ENCODE measurements at regions not wholly inside any gene's neighbourhood (a gene's known extent, or its start where the extent isn't known, plus 50 kb on each side); places are given as distances from the start of the nearest gene placed in this dataset.

DNA sequence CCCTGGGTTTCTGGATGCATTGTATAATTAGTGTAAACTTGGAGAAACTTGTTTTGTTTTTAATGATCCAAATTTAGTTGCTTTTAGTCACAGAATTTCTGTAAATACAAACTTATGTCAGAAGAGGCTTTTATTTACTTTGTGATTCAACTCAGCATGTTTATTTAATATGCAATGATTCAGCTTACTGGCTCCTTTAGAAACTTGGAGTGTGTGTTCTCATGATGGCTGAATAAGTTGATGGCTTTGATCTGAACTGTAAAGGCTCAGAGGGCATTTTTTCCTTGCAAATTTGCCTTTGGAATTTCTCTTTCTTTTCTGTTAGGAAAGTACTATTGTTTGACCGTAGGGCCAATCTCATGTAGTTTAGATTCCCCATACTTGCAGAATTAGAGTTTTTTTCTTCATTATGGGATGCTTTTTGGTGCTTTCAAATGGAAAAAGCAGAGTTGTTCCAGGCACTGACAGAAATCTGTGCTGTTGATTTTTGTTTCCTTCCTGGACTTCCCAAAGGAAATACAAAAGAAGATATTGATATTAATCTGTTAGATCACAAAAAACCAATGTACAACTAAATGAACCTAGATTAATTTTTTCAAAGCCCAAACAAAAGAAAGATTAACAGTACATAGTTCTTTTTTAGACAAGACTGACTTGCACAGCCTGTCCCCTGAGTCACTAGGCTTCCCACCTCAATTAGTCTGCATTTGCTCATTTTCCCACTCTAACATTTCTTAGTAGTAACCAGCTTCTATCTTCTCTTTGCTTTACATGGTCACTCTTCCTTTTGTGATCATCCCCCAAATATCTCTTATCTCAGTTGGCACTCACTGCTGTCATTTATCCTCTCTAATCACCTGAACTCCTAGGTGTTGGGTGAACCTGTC, 96.8 kb upstream of the AGR3 start:
- no CpG with 5 or more reads among the region's 1 CpG for WGBS (ENCODE audit: insufficient coverage)
- Histone ChIP-seq H3K4me1 (ENCODE audit: control extremely low read depth in 1 of 4, control insufficient read depth in 4 of 4, insufficient read depth in 4 of 4, low read length in 3 of 4) (peaks cover 0 to 18% (median 4%) of the 10 kb centered on the region in 4 experiments), H3K36me3 (ENCODE audit: control insufficient read depth in 4 of 4, insufficient read depth in 4 of 4, low read length in 3 of 4) (no peaks in the 10 kb centered on the region), H3K27me3 (replicated peaks in 2 of 5; ENCODE audit: control insufficient read depth in 4 of 5, insufficient read depth in 5 of 5, low read length in 4 of 5) (peaks cover 0 to 2% (median 0%) of the 10 kb centered on the region in 5 experiments), H3K9me3 (ENCODE audit: control extremely low read depth in 1 of 5, control insufficient read depth in 4 of 5, insufficient read depth in 2 of 5, low read depth in 1 of 5, low read length in 4 of 5) (no peaks in the 10 kb centered on the region), H3K4me3 (ENCODE audit: control insufficient read depth in 1 of 7, extremely low read depth in 1 of 7, insufficient read depth in 4 of 7, low read depth in 2 of 7, low read length in 6 of 7) (no peak overlapping the region), H3K27ac (ENCODE audit: insufficient read depth in 1 of 2, low read depth in 1 of 2, low read length in 2 of 2, poor library complexity in 1 of 2, severe bottlenecking in 2 of 2) (no peak overlapping the region)
- ChIA-PET CTCF (interaction anchor here (0.6 to 2.2 kb wide), 5 partner anchors 53 to 669 kb away, joined by 3 to 10 read pairs (median 4); no protein-coding TSS in a partner anchor), POLR2A (no interaction called here)
- no peak for DNase-seq

DNA sequence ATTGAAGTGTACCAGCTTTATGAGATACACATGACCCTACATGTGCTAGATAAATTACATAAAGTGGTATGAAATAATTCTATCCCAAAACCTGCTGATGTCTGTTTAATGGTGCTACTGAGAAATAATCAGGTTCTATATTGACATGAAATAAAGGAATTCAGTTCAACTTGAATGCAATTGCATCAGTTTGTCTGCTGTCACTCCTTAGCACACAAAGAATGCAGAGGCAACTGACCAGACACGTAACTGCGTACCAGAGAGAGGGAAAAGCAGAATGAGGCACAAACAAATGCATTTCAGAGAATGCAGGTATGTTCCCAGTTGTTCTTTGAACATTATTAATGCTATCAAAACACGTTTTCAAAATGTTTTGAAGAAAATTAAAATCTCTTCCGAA, 98.8 kb upstream of the AGR3 start:
- ChIA-PET CTCF (interaction anchor here (0.9 to 2.2 kb wide), 6 partner anchors 19 to 667 kb away, joined by 3 to 10 read pairs (median 4); no protein-coding TSS in a partner anchor), POLR2A (no interaction called here)
- WGBS (ENCODE audit: insufficient coverage) = 100% methylated on average over 3 of the region's 4 CpGs
- Histone ChIP-seq H3K4me3 (ENCODE audit: control insufficient read depth in 1 of 7, extremely low read depth in 1 of 7, insufficient read depth in 4 of 7, low read depth in 2 of 7, low read length in 6 of 7) (no peak overlapping the region), H3K4me1 (ENCODE audit: control extremely low read depth in 1 of 4, control insufficient read depth in 4 of 4, insufficient read depth in 4 of 4, low read length in 3 of 4) (peaks cover 0 to 14% (median 4%) of the 10 kb centered on the region in 4 experiments), H3K27me3 (replicated peaks in 2 of 5; ENCODE audit: control insufficient read depth in 4 of 5, insufficient read depth in 5 of 5, low read length in 4 of 5) (peaks cover 0 to 2% (median 0%) of the 10 kb centered on the region in 5 experiments), H3K9me3 (ENCODE audit: control extremely low read depth in 1 of 5, control insufficient read depth in 4 of 5, insufficient read depth in 2 of 5, low read depth in 1 of 5, low read length in 4 of 5) (no peaks in the 10 kb centered on the region), H3K36me3 (ENCODE audit: control insufficient read depth in 4 of 4, insufficient read depth in 4 of 4, low read length in 3 of 4) (no peaks in the 10 kb centered on the region), H3K27ac (ENCODE audit: insufficient read depth in 1 of 2, low read depth in 1 of 2, low read length in 2 of 2, poor library complexity in 1 of 2, severe bottlenecking in 2 of 2) (no peak overlapping the region)
- no peak for DNase-seq

DNA sequence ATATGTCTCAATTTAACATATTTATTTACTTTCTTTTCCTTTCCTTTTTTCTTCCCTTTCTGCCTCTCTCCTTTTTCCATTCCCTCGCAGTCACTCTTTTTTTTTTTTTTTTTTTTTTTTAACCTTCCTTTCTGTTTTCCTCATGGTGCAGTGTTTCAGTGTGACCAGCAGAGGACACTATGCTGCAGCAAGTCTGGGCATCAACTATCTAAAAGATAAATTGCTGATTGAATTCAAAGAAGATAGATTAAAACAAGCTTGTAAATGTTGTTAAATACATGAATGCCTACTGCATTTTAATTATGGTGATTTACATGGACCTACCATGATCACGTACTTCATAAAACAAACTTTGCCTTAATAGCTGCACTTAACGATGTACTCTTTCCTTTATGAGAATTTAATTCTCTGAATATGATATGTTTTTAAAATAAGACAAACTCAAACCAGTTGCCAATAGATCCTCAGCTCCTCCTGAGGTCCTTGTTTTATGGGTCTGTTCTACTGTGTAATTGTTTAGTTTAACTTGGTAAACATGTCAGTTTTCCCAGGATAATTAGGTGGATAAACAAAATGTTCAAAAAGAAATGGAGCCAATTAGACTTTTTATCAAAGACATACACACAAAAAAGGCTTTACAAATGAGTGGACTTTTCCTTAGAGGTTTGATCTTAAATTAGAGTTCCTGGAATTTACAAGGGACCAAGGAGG, 101.0 kb upstream of the AGR3 start:
- Histone ChIP-seq H3K27ac (ENCODE audit: insufficient read depth in 1 of 2, low read depth in 1 of 2, low read length in 2 of 2, poor library complexity in 1 of 2, severe bottlenecking in 2 of 2) (no peak overlapping the region), H3K4me1 (ENCODE audit: control extremely low read depth in 1 of 4, control insufficient read depth in 4 of 4, insufficient read depth in 4 of 4, low read length in 3 of 4) (peaks cover 0 to 5% (median under 1%) of the 10 kb centered on the region in 4 experiments), H3K27me3 (replicated peaks in 2 of 5; ENCODE audit: control insufficient read depth in 4 of 5, insufficient read depth in 5 of 5, low read length in 4 of 5) (peaks cover 0 to 2% (median 0%) of the 10 kb centered on the region in 5 experiments), H3K36me3 (ENCODE audit: control insufficient read depth in 4 of 4, insufficient read depth in 4 of 4, low read length in 3 of 4) (no peaks in the 10 kb centered on the region), H3K9me3 (ENCODE audit: control extremely low read depth in 1 of 5, control insufficient read depth in 4 of 5, insufficient read depth in 2 of 5, low read depth in 1 of 5, low read length in 4 of 5) (no peaks in the 10 kb centered on the region), H3K4me3 (ENCODE audit: control insufficient read depth in 1 of 7, extremely low read depth in 1 of 7, insufficient read depth in 4 of 7, low read depth in 2 of 7, low read length in 6 of 7) (peak overlapping the region in 1 of 7 experiments; percentile 20)
- POLR2A ChIA-PET = no interaction called here
- CTCF ChIA-PET = interaction anchor here (0.6 to 4.0 kb wide), 31 partner anchors 11 to 698 kb away, joined by 3 to 21 read pairs (median 4); partner anchors contain the start of gene AHR
- 0% methylated on average over 1 of the region's 3 CpGs for WGBS (ENCODE audit: insufficient coverage)
- peak; percentile 44 to 68 (median 65) for DNase-seq

DNA sequence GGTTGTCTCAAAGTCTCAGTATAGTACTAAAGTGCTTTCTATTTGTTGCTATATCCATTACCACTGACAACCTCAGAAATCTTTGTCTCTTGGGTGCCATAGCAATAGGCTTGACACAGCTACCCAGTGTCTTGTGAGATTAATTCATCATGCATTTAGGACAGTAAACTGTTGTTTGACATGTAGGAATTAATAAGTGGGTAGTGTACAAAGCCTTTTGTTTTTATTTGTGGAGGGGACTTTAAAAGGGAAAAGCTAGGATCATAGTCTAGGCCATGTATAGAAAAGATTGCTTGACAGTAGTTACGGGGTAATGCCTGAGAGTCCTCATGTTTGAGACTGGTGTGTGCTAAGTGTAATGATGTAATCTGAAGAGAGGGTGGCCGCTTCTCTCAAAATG, 102.6 kb upstream of the AGR3 start:
- Histone ChIP-seq H3K4me1 (ENCODE audit: control extremely low read depth in 1 of 4, control insufficient read depth in 4 of 4, insufficient read depth in 4 of 4, low read length in 3 of 4) (peaks cover 0 to 5% (median under 1%) of the 10 kb centered on the region in 4 experiments), H3K27me3 (replicated peaks in 2 of 5; ENCODE audit: control insufficient read depth in 4 of 5, insufficient read depth in 5 of 5, low read length in 4 of 5) (peaks cover 0 to 2% (median 0%) of the 10 kb centered on the region in 5 experiments), H3K27ac (ENCODE audit: insufficient read depth in 1 of 2, low read depth in 1 of 2, low read length in 2 of 2, poor library complexity in 1 of 2, severe bottlenecking in 2 of 2) (no peak overlapping the region), H3K36me3 (ENCODE audit: control insufficient read depth in 4 of 4, insufficient read depth in 4 of 4, low read length in 3 of 4) (no peaks in the 10 kb centered on the region), H3K4me3 (ENCODE audit: control insufficient read depth in 1 of 7, extremely low read depth in 1 of 7, insufficient read depth in 4 of 7, low read depth in 2 of 7, low read length in 6 of 7) (no peak overlapping the region), H3K9me3 (ENCODE audit: control extremely low read depth in 1 of 5, control insufficient read depth in 4 of 5, insufficient read depth in 2 of 5, low read depth in 1 of 5, low read length in 4 of 5) (no peaks in the 10 kb centered on the region)
- CTCF ChIA-PET = interaction anchor here (0.6 to 4.0 kb wide), 8 partner anchors 14 to 666 kb away, joined by 3 to 21 read pairs (median 5); no protein-coding TSS in a partner anchor
- POLR2A ChIA-PET = no interaction called here
- DNase-seq = peak in 2 of 3 donors; percentile 12 to 20
- WGBS (ENCODE audit: insufficient coverage) = 100% methylated on average over 1 of the region's 2 CpGs

DNA sequence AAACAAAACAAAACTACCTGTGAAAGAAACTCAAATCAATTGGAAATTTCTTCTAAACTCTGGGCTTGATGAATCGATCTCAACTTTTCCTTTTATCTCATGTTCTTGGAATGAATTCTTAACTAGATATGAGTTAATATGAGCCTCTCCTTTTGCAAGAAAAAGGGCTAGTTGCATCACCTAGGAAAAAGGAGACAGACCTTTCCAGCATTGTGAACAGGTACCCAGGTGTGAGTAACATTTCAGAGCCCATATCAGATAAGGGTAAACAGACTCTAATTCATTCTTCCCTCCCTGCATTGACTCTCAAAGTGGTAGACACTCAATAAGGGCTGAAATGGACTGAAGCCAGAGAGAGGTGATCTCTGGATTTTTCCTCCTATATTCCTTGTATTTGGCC, 103.8 kb upstream of the AGR3 start:
- DNase-seq = no peak
- Histone ChIP-seq H3K27me3 (replicated peaks in 2 of 5; ENCODE audit: control insufficient read depth in 4 of 5, insufficient read depth in 5 of 5, low read length in 4 of 5) (no peaks in the 10 kb centered on the region), H3K4me3 (ENCODE audit: control insufficient read depth in 1 of 7, extremely low read depth in 1 of 7, insufficient read depth in 4 of 7, low read depth in 2 of 7, low read length in 6 of 7) (no peak overlapping the region), H3K27ac (ENCODE audit: insufficient read depth in 1 of 2, low read depth in 1 of 2, low read length in 2 of 2, poor library complexity in 1 of 2, severe bottlenecking in 2 of 2) (no peak overlapping the region), H3K9me3 (ENCODE audit: control extremely low read depth in 1 of 5, control insufficient read depth in 4 of 5, insufficient read depth in 2 of 5, low read depth in 1 of 5, low read length in 4 of 5) (no peaks in the 10 kb centered on the region), H3K36me3 (ENCODE audit: control insufficient read depth in 4 of 4, insufficient read depth in 4 of 4, low read length in 3 of 4) (no peaks in the 10 kb centered on the region), H3K4me1 (ENCODE audit: control extremely low read depth in 1 of 4, control insufficient read depth in 4 of 4, insufficient read depth in 4 of 4, low read length in 3 of 4) (peaks cover 0 to 9% (median 4%) of the 10 kb centered on the region in 4 experiments)
- no CpG with 5 or more reads among the region's 1 CpG for WGBS (ENCODE audit: insufficient coverage)
- ChIA-PET CTCF (interaction anchor here (4.0 kb wide), 1 partner anchor 316 kb away, joined by 15 read pairs; no protein-coding TSS in a partner anchor), POLR2A (no interaction called here)

DNA sequence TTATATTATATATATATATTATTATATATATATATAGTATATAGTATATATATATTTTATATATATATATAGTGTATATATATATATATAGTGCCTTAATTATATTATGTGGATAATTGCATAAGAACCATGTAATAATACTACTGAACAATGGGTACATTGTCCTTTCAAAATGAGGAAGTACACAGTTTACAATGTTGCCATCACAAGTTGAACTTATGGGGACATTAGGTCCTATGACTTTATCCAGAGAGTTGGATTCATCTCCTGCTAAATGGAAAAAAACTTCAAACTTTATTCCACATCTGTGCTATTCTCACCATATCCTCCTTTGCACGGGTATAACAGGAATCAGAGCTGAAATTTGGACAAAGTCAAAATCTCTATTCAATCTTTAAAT, 105.0 kb upstream of the AGR3 start:
- H3K4me3 ChIP-seq (ENCODE audit: control insufficient read depth in 1 of 7, extremely low read depth in 1 of 7, insufficient read depth in 4 of 7, low read depth in 2 of 7, low read length in 6 of 7) = no peak overlapping the region
- CTCF ChIA-PET = interaction anchor here (1.5 to 4.0 kb wide), 2 partner anchors 22 to 315 kb away, joined by 5 to 15 read pairs; no protein-coding TSS in a partner anchor
- no peaks in the 10 kb centered on the region for H3K9me3 ChIP-seq (ENCODE audit: control extremely low read depth in 1 of 5, control insufficient read depth in 4 of 5, insufficient read depth in 2 of 5, low read depth in 1 of 5, low read length in 4 of 5)
- H3K27me3 ChIP-seq (replicated peaks in 2 of 5; ENCODE audit: control insufficient read depth in 4 of 5, insufficient read depth in 5 of 5, low read length in 4 of 5) = no peaks in the 10 kb centered on the region
- WGBS (ENCODE audit: insufficient coverage) = no CpG with 5 or more reads among the region's 1 CpG
- no peak for DNase-seq
- peaks cover 0 to 9% (median 4%) of the 10 kb centered on the region in 4 experiments for H3K4me1 ChIP-seq (ENCODE audit: control extremely low read depth in 1 of 4, control insufficient read depth in 4 of 4, insufficient read depth in 4 of 4, low read length in 3 of 4)
- no peaks in the 10 kb centered on the region for H3K36me3 ChIP-seq (ENCODE audit: control insufficient read depth in 4 of 4, insufficient read depth in 4 of 4, low read length in 3 of 4)
- POLR2A ChIA-PET = interaction anchor here (0.6 kb wide), 1 partner anchor 480 kb away, joined by 9 read pairs; no protein-coding TSS in a partner anchor
- no peak overlapping the region for H3K27ac ChIP-seq (ENCODE audit: insufficient read depth in 1 of 2, low read depth in 1 of 2, low read length in 2 of 2, poor library complexity in 1 of 2, severe bottlenecking in 2 of 2)

All from common myeloid progenitor, CD34-positive (primary cell).